Panc1 (cell line): ENCODE measurements at regions not wholly inside any gene's neighbourhood (a gene's known extent, or its start where the extent isn't known, plus 50 kb on each side); places are given as distances from the start of the nearest gene placed in this dataset.

Source experiments
- ATAC-seq: fragments of 200-7000 bp; cut with Tn5 transposase; 2 replicates; pipeline ENCODE4 v1.9.1; 2020; ENCODE audit warnings: mild to moderate bottlenecking, moderate library complexity
- BruUV-seq: library from RNA; stranded (reverse); fragments of 400-500 nt; replicated peaks from 2 replicates; lab custom pipeline; 2021; lab: Mats Ljungman, UMichigan
- CTCF ChIA-PET: fragments of 300-600 bp; sonication (Branson Sonifier 250); formaldehyde crosslinking; loops from one replicate; lab custom pipeline; 2022; ENCODE audit warnings: antibody characterized with exemption; lab: Charles Lee
- POLR2A ChIA-PET: fragments of 300-600 bp; sonication (Branson Sonifier 250); formaldehyde crosslinking; loops from one replicate; lab custom pipeline; 2022; ENCODE audit warnings: antibody characterized with exemption; lab: Charles Lee
- DNase-seq: peaks from one replicate; pipeline ENCODE4 v3.0.0-alpha.2; 2010; ENCODE audit warnings: low read depth, low spot score
- H3K27ac ChIP-seq: 2 replicates; pipeline ENCODE4 v1.5.1; 2011; ENCODE audit warnings: mild to moderate bottlenecking, low read length, inconsistent platforms
- H3K27me3 ChIP-seq: fragments of 200-500 bp; sonication (Bioruptor generic); 2 replicates; pipeline ENCODE4 v1.6.0; 2014; ENCODE audit warnings: low read length, inconsistent platforms; ENCODE audit not compliant: control insufficient read depth, insufficient read depth
- H3K36me3 ChIP-seq: fragments of 200-500 bp; sonication (Bioruptor generic); 2 replicates; pipeline ENCODE4 v1.5.1; 2014; ENCODE audit warnings: inconsistent platforms, mild to moderate bottlenecking, low read length, moderate library complexity; ENCODE audit not compliant: control insufficient read depth, insufficient read depth
- H3K4me1 ChIP-seq: 2 replicates; pipeline ENCODE4 v1.5.1; 2011; ENCODE audit warnings: inconsistent platforms, mild to moderate bottlenecking, low read length, moderate library complexity; ENCODE audit not compliant: control insufficient read depth, insufficient read depth
- H3K4me3 ChIP-seq, 2 experiments: 2 replicates each; pipeline ENCODE4 v1.5.1; 2011 to 2012; ENCODE audit warnings: low read depth in 2 of 2, low read length in 2 of 2, mild to moderate bottlenecking in 2 of 2, inconsistent platforms in 1 of 2, moderate library complexity in 1 of 2
- H3K9me3 ChIP-seq: fragments of 200-500 bp; sonication (Bioruptor generic); 2 replicates; pipeline ENCODE4 v1.5.1; 2014; ENCODE audit warnings: low read depth, mild to moderate bottlenecking, inconsistent platforms, low read length, moderate library complexity; ENCODE audit not compliant: control insufficient read depth, insufficient read depth
- CTCF ChIP-seq: fragments of 450-650 bp; IDR thresholded peaks from 2 replicates; pipeline ENCODE4 v1.5.1; 2017; ENCODE audit warnings: mild to moderate bottlenecking
- POLR2AphosphoS5 ChIP-seq: IDR thresholded peaks from 2 replicates; pipeline ENCODE4 v1.6.1; 2012; ENCODE audit warnings: mild to moderate bottlenecking, low read depth, low read length, moderate library complexity
- REST ChIP-seq, 2 experiments: IDR thresholded peaks; 2 replicates each; pipeline ENCODE4 v1.6.1; 2011 to 2012; ENCODE audit warnings: low read depth in 2 of 2, control low read depth in 1 of 2, low read length in 1 of 2, mild to moderate bottlenecking in 1 of 2, moderate library complexity in 1 of 2; ENCODE audit not compliant: insufficient read depth in 1 of 2
- SIN3A ChIP-seq: IDR thresholded peaks from 2 replicates; pipeline ENCODE4 v1.6.1; 2012; ENCODE audit warnings: low read depth, mild to moderate bottlenecking, low read length, moderate library complexity, borderline replicate concordance; ENCODE audit not compliant: insufficient read depth
- TCF7L2 ChIP-seq: IDR thresholded peaks from 2 replicates; pipeline ENCODE4 v1.6.1; 2011; ENCODE audit warnings: mild to moderate bottlenecking, low read depth, low read length, inconsistent platforms
- in situ Hi-C: cut with HindIII; loops from 2 replicates; pipeline ENCODE4 v1.10.0; 2016; ENCODE audit warnings: low sequenced_read_pairs, low pct_unique_long_range_greater_than_20kb
- intact Hi-C: fragments of 100-400 bp; cut with micrococcal nuclease; formaldehyde crosslinking; loops from one replicate; pipeline ENCODE4 v1.10.0; 2022; ENCODE audit not compliant: unreplicated experiment

GRCh38 chr22:27596133-27596870, 205.3 kb downstream of the MN1 start:
- no peak overlapping the region for H3K27ac ChIP-seq
- CTCF ChIA-PET: no interaction called here
- TF ChIP-seq REST (IDR thresholded peaks at IDR 0.05; ENCODE audit: insufficient read depth in 1 of 2, low read depth in 2 of 2, low read length in 1 of 2) (no peak), TCF7L2 (no peak), CTCF (no peak), POLR2AphosphoS5 (no peak), SIN3A (no peak)
- H3K4me1 ChIP-seq: no peaks in the 10 kb centered on the region
- H3K27me3 ChIP-seq: no peaks in the 10 kb centered on the region
- DNase-seq (no peak), ATAC-seq (no peak)
- intact Hi-C loops: no loop called here
- BruUV-seq: no TSS peak
- no peaks in the 10 kb centered on the region for H3K9me3 ChIP-seq
- no peaks in the 10 kb centered on the region for H3K36me3 ChIP-seq
- H3K4me3 ChIP-seq: no peak overlapping the region
- in situ Hi-C loops: no loop called here
- POLR2A ChIA-PET: no interaction called here

GRCh38 chr22:27597703-27598444, 203.7 kb downstream of the MN1 start:
- intact Hi-C loops (no loop called here), in situ Hi-C loops (no loop called here)
- Histone ChIP-seq H3K27ac (no peak overlapping the region), H3K36me3 (no peaks in the 10 kb centered on the region), H3K9me3 (no peaks in the 10 kb centered on the region), H3K27me3 (no peaks in the 10 kb centered on the region), H3K4me1 (no peaks in the 10 kb centered on the region), H3K4me3 (no peak overlapping the region)
- no peak for DNase-seq
- TF ChIP-seq CTCF: no peak
- TF ChIP-seq REST (IDR thresholded peaks at IDR 0.05; ENCODE audit: insufficient read depth in 1 of 2, low read depth in 2 of 2, low read length in 1 of 2): no peak
- TF ChIP-seq SIN3A: no peak
- no peak for TF ChIP-seq TCF7L2
- no peak for TF ChIP-seq POLR2AphosphoS5
- no peak for ATAC-seq
- no TSS peak for BruUV-seq
- POLR2A ChIA-PET: no interaction called here
- CTCF ChIA-PET: no interaction called here
